ENCODE measurements at regions not wholly inside any gene's neighbourhood (a gene's known extent, or its start where the extent isn't known, plus 50 kb on each side); places are given as distances from the start of the nearest gene placed in this dataset.

DNA sequence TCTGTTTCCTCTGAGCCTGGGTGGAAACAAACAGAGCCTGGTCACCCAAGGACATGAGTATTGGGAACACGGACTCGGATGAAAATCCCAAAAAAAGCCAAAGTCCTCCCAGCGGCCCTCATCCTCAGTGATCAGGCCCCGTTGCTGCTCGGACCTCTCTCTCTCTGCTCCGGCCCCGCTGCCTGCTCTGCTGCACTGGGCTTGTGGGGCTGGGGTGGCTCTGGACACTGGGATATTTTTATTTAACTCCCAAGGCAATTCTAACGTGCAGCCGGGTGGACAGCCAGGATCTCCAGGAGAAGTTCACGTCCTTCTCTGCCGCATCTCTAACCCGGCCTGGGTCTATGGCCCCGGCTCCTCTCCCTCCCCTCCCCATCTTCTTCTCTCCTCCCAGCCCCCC is 280.9 kb upstream of the TNRC6C start:
- TF ChIP-seq, protein P1, sequence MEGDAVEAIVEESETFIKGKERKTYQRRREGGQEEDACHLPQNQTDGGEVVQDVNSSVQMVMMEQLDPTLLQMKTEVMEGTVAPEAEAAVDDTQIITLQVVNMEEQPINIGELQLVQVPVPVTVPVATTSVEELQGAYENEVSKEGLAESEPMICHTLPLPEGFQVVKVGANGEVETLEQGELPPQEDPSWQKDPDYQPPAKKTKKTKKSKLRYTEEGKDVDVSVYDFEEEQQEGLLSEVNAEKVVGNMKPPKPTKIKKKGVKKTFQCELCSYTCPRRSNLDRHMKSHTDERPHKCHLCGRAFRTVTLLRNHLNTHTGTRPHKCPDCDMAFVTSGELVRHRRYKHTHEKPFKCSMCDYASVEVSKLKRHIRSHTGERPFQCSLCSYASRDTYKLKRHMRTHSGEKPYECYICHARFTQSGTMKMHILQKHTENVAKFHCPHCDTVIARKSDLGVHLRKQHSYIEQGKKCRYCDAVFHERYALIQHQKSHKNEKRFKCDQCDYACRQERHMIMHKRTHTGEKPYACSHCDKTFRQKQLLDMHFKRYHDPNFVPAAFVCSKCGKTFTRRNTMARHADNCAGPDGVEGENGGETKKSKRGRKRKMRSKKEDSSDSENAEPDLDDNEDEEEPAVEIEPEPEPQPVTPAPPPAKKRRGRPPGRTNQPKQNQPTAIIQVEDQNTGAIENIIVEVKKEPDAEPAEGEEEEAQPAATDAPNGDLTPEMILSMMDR (IDR thresholded peaks at IDR 0.05; ENCODE audit: borderline replicate concordance, control extremely low read depth, extremely low read depth, insufficient read depth, missing control alignments), result no peak
- in situ Hi-C loops (cut with MboI; ENCODE audit: low sequenced_read_pairs, unreplicated experiment), result no loop called here
- no peak for DNase-seq (ENCODE audit: low spot score)

DNA sequence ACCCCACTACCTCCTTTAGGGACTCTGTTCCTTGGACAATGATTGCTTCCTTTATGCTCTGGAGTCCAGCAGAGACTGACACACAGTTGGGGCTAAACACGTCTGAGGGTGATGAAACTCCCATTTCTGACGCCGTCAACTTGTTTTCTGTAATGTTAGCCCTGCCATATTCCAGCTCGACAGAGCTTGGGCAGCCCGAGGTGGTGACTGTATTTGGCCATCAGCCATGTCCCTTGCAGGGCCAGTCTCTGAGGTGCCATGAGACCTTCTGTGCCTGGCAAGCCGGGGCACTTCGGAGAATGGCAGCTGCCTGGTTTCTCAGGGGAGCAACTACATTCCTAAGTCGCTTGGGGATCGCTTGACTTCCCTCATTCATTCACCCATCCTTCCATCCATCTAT is 278.9 kb upstream of the TNRC6C start:
- DNase-seq (ENCODE audit: low spot score), result no peak
- TF ChIP-seq, protein P1 (IDR thresholded peaks at IDR 0.05; ENCODE audit: borderline replicate concordance, control extremely low read depth, extremely low read depth, insufficient read depth, missing control alignments), result no peak
- in situ Hi-C loops (cut with MboI; ENCODE audit: low sequenced_read_pairs, unreplicated experiment), result no loop called here

DNA sequence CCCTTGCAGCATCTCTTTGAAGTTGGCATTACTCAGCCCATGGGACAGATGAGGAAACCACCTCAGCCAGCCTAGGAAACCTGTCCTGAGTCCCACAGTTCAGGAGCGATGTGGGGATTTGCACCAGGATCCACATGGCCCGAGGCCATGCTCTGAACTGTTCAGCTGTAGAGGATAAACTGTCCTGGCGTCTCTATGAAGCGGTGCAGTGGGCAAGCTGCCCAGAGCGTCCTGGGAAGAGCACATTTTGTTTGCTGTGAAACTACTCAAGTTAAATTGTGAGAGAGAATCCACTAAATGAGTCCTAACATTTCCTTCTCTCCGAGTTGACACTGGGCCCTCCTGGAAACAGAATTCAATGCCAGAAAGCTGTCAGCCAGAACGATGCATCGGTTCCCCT is 276.6 kb upstream of the TNRC6C start:
- TF ChIP-seq, protein P1 (IDR thresholded peaks at IDR 0.05; ENCODE audit: borderline replicate concordance, control extremely low read depth, extremely low read depth, insufficient read depth, missing control alignments), result no peak
- DNase-seq (ENCODE audit: low spot score), result no peak
- in situ Hi-C loops (cut with MboI; ENCODE audit: low sequenced_read_pairs, unreplicated experiment), result no loop called here

DNA sequence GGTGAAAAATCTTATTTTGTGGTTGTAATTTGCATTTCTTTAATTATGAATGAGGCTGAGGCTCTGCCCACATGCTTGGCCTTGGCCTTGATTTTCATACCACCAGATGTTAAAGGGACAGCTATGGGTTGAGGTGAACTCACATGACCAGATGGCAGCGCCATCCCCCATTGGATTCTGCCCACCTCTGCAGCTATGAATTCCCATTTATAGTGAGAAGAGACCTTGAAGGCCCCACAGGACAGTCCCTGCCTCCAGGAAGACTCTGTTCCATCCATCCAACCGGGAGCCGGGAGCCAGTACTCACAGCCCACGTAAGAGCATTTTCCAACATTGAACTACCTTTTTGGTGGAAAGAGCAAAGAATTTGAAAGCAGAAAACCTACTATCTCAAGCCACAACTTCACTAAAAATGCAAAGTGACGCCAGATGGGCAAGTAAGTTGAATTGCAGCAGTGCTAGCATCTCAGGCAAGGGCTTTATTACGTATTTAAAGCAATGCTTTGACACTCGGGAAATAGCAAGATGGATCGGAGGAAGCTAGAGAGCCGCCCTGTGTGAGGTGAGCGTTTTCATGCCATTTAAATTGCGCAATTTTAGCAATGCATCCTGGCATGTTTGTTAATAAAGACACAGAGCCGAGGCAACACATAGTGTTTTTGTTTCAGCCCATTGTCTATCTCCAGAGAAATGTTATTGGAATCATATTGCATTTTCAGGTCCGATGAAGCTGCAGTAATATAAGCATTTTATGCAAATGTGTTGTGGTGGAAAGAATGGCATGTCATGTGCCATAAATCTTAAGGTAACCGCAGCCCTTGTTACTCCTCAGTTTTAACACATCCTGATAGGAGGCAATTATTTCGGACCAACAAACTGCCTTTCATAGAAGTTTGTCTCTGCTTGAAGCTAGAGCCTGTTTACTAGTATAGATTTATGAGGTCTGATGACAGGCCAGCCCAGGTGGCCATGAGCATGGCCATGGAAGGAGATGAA is 273.4 kb upstream of the TNRC6C start:
- TF ChIP-seq, protein P1 (IDR thresholded peaks at IDR 0.05; ENCODE audit: borderline replicate concordance, control extremely low read depth, extremely low read depth, insufficient read depth, missing control alignments), result no peak
- no peak for DNase-seq (ENCODE audit: low spot score)
- in situ Hi-C loops (cut with MboI; ENCODE audit: low sequenced_read_pairs, unreplicated experiment), result no loop called here

DNA sequence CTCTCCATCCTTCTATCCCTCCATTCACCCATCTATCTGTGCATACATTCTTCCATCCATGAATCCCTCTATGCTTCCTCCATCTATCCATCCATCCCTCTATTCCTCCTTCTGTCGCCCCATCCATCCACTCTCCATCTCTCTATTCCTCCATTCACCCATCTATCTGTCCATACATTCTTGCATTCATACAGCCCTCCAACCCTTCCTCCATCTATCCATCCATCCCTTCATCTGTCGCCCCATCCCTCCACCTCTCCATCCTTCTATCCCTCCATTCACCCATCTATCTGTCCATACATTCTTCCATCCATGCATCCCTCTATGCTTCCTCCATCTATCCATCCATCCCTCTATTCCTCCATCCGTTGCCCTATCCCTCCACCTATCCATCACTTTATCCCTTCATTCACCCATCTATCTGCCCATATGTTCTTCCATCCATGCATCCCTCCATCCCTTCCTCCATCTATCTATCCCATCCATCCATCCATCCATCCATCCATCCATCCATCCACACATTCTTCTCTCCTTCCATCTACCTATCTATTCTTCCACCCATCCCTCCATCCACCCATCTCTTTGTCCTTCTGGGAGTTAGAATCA is 272.5 kb upstream of the TNRC6C start:
- TF ChIP-seq, protein P1 (IDR thresholded peaks at IDR 0.05; ENCODE audit: borderline replicate concordance, control extremely low read depth, extremely low read depth, insufficient read depth, missing control alignments), result no peak
- DNase-seq (ENCODE audit: low spot score), result no peak
- in situ Hi-C loops (cut with MboI; ENCODE audit: low sequenced_read_pairs, unreplicated experiment), result no loop called here

DNA sequence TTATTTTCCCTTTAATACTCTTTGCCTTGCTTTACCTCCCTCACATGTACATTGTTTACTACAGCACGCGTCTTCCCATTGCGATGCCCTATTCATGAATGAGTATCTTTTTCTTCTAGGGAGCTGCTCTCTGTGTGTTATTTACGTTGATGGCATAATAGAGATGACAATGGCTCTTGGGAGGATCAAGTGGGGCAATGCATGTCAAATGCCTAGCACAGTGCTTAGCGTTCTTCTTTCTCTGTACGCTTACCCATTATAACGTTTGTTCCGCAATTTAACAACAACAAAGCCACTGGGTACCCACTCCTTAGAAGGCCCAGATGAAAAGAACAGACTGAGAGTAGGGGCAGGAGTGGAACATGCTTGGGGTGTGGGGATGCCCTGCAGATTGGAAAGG is 271.6 kb upstream of the TNRC6C start:
- in situ Hi-C loops (cut with MboI; ENCODE audit: low sequenced_read_pairs, unreplicated experiment), result no loop called here
- TF ChIP-seq, protein P1 (IDR thresholded peaks at IDR 0.05; ENCODE audit: borderline replicate concordance, control extremely low read depth, extremely low read depth, insufficient read depth, missing control alignments), result no peak
- DNase-seq (ENCODE audit: low spot score), result no peak
